A549 (cell line): ENCODE measurements at regions not wholly inside any gene's neighbourhood (a gene's known extent, or its start where the extent isn't known, plus 50 kb on each side); places are given as distances from the start of the nearest gene placed in this dataset.
"Not testable (repeated sequence)": the region's sequence is repeated elsewhere in the genome, so short reads cannot be mapped to it uniquely, and the experiment has no call there.

Experiments
- CHD2 ChIP-seq: fragments of 150-350 bp; IDR thresholded peaks from 2 replicates; pipeline ENCODE4 v1.6.1; 2014; ENCODE audit warnings: low read length; ENCODE audit not compliant: partially characterized antibody
- CHD4 ChIP-seq: fragments of 200-600 bp; sonication (generic); IDR thresholded peaks from 2 replicates; pipeline ENCODE4 v1.6.1; 2016; ENCODE audit warnings: antibody characterized with exemption, mild to moderate bottlenecking, borderline replicate concordance
- CTCF ChIP-seq: fragments of >200 bp; sonication (Bioruptor Twin); formaldehyde crosslinking; IDR thresholded peaks from 3 replicates; pipeline ENCODE4 v1.5.1; 2016
- E2F6 ChIP-seq: IDR thresholded peaks from 2 replicates; pipeline ENCODE4 v1.6.1; 2012; ENCODE audit warnings: low read depth, borderline replicate concordance
- ELK1 ChIP-seq: fragments of 150-350 bp; IDR thresholded peaks from 2 replicates; pipeline ENCODE4 v1.6.1; 2014; ENCODE audit warnings: low read depth, mild to moderate bottlenecking, low read length
- EP300 ChIP-seq, 2 experiments: fragments of >200 bp; sonication (Bioruptor Twin); formaldehyde crosslinking; IDR thresholded peaks; 2 replicates in 1 of 2; 3 replicates in 1 of 2; pipeline ENCODE4 v1.6.1; 2016 to 2017
- HES2 ChIP-seq: fragments of >200 bp; sonication (Bioruptor Twin); formaldehyde crosslinking; IDR thresholded peaks from 2 replicates; pipeline ENCODE4 v1.6.1; 2016
- MAX ChIP-seq: IDR thresholded peaks from 2 replicates; pipeline ENCODE4 v1.6.1; 2012
- MYC ChIP-seq: IDR thresholded peaks from 2 replicates; pipeline ENCODE4 v1.6.1; 2012; ENCODE audit warnings: mild to moderate bottlenecking, inconsistent platforms, low read length, improper control_type of control experiment, borderline replicate concordance
- POLR2A ChIP-seq: IDR thresholded peaks from 2 replicates; pipeline ENCODE4 v1.6.1; 2012; ENCODE audit warnings: mild to moderate bottlenecking, low read length
- SMC3 ChIP-seq: fragments of >200 bp; sonication (Bioruptor Twin); formaldehyde crosslinking; IDR thresholded peaks from 3 replicates; pipeline ENCODE4 v1.6.1; 2018; ENCODE audit warnings: inconsistent platforms
- SREBF2 ChIP-seq: fragments of 450-650 bp; IDR thresholded peaks from 2 replicates; pipeline ENCODE4 v1.6.1; 2014; ENCODE audit warnings: mild to moderate bottlenecking, moderate library complexity
- USF2 ChIP-seq: fragments of 450-650 bp; IDR thresholded peaks from 2 replicates; pipeline ENCODE4 v1.6.1; 2014; ENCODE audit warnings: antibody characterized with exemption

GRCh38 chr12:105500676-105501075 is 170.2 kb downstream of the C12orf75 start:
- not testable (repeated sequence) for TF ChIP-seq MAX; USF2; CTCF; MYC; SMC3; POLR2A; EP300 (IDR thresholded peaks at IDR 0.05); SREBF2; HES2; CHD4; E2F6; ELK1; CHD2
